NCI-H345 treated with DMSO at 0.1 percent for 48 hours (cell line): ENCODE measurements at regions not wholly inside any gene's neighbourhood (a gene's known extent, or its start where the extent isn't known, plus 50 kb on each side); places are given as distances from the start of the nearest gene placed in this dataset.
"Not testable (repeated sequence)": the region's sequence is repeated elsewhere in the genome, so short reads cannot be mapped to it uniquely, and the experiment has no call there.

Experiments used
- DNase-seq: peaks from one replicate; lab custom pipeline; 2025; ENCODE audit not compliant: unreplicated experiment; lab: John Stamatoyannopoulos, UW

GRCh38 chr6:49284180-49284579, 178.9 kb downstream of the MMUT start:
- no peak for DNase-seq

GRCh38 chr6:49274809-49275769, 188.0 kb downstream of the MMUT start:
- not testable (repeated sequence) for DNase-seq

GRCh38 chr6:49269190-49269589, 193.9 kb downstream of the MMUT start:
- no peak for DNase-seq

GRCh38 chr6:49264909-49265308, 198.1 kb downstream of the MMUT start:
- no peak for DNase-seq

GRCh38 chr6:49264496-49264895, 198.6 kb downstream of the MMUT start:
- no peak for DNase-seq

GRCh38 chr6:49257549-49257948, 205.5 kb downstream of the MMUT start:
- no peak for DNase-seq

GRCh38 chr6:49255335-49255734, 207.7 kb downstream of the MMUT start:
- DNase-seq = no peak

- DNase-seq = no peak
Observed at GRCh38 chr6:49252901-49253300, 210.2 kb downstream of the MMUT start.

- no peak for DNase-seq
Observed at GRCh38 chr6:49233483-49233882, 229.6 kb downstream of the MMUT start.

GRCh38 chr6:49225471-49225870, 237.6 kb downstream of the MMUT start:
- DNase-seq = no peak

- no peak for DNase-seq
Observed at GRCh38 chr6:49220293-49220692, 242.8 kb downstream of the MMUT start.

- DNase-seq = no peak
Observed at GRCh38 chr6:49205526-49205925, 257.5 kb downstream of the MMUT start.

- DNase-seq = no peak
Observed at GRCh38 chr6:49202924-49203536, 260.0 kb downstream of the MMUT start.

GRCh38 chr6:49198015-49198414, 265.0 kb downstream of the MMUT start:
- DNase-seq = no peak

GRCh38 chr6:49162379-49162778, 300.7 kb downstream of the MMUT start:
- DNase-seq = not testable (repeated sequence)

- DNase-seq = no peak
Observed at GRCh38 chr6:49155316-49155715, 307.7 kb downstream of the MMUT start.

- DNase-seq = no peak
Observed at GRCh38 chr6:49151957-49152356, 311.1 kb downstream of the MMUT start.

GRCh38 chr6:49151461-49151860, 311.6 kb downstream of the MMUT start:
- no peak for DNase-seq

- DNase-seq = no peak
Observed at GRCh38 chr6:49151033-49151432, 312.0 kb downstream of the MMUT start.

- no peak for DNase-seq
Observed at GRCh38 chr6:49145280-49145679, 317.8 kb downstream of the MMUT start.

- DNase-seq = peak; percentile 74
Observed at GRCh38 chr6:49142421-49143151, 320.5 kb downstream of the MMUT start.

- no peak for DNase-seq
Observed at GRCh38 chr6:49121970-49122369, 341.1 kb downstream of the MMUT start.
